HG03457 (cell line): ENCODE measurements at regions not wholly inside any gene's neighbourhood (a gene's known extent, or its start where the extent isn't known, plus 50 kb on each side); places are given as distances from the start of the nearest gene placed in this dataset.
"Not testable (repeated sequence)": the region's sequence is repeated elsewhere in the genome, so short reads cannot be mapped to it uniquely, and the experiment has no call there.

Experiments used
- ATAC-seq: cut with Tn5 transposase; IDR thresholded peaks from one replicate; pipeline ENCODE4 v1.9.1; 2021; ENCODE audit warnings: moderate number of reproducible peaks; ENCODE audit not compliant: unreplicated experiment

GRCh38 chr13:85610024-85610423 lies 189.2 kb downstream of the SLITRK6 start:
- ATAC-seq = no peak

DNA sequence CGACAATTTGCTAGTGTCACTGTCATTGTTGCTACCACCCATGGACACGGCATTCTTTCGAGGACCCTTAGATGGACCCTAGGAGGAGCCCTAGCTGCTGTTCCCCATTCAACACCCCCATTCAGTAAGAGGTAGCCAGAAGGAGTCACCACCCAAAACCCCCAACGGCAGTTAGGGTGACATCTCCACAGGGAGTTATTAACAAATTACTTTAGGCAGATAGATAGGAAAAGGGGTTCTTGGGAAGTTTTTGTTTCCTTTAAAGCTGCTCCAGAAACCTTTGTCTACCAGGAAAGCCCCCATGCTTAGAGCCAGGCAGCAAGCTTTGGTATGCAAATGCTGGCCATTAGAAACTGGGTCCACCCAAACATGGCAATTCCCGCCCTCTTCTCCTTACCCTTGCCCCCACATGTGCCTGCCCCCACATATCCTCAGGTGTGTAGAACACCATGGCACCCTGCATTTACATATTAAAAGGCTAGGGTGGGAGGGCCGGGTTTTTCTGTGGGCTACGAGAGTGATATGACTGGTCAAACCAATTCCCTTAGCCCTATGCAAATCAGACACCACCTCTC lies 190.9 kb downstream of the SLITRK6 start:
- ATAC-seq = no peak

DNA sequence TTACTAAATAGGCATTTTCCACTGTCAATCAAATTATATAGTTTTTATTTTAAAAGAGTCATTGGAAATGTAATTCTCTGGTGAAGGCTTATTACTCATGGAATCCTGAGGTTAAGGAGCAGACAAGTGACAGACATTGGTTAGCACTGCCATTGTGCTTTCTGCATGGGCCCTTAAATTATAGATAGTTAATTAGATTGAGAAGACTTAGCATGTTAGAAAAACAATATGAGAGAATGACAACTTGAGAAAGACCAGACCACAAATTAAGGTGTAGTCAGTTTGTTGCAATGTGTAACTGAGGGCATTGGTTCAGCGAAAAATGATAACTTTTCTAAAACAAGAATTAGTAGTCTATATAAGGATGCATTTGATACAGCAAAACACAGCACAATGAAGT lies 195.5 kb downstream of the SLITRK6 start:
- no peak for ATAC-seq

DNA sequence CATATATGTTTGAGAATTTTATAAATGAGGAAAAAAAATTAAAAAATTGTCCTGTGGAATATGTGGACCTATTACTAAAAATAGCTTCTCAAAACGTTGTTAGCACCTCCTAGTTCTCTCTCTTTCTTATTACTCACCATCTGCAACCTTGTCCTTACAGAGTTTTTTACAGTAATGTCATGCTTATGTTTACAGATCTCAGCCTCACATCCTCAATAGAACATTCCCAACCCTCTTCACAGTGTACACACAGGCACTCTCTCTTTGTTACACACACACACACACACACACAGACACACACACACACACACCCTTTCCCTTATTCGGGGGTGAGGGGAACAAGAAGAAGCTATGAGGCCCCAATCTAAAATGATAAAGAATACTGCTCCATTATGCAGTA lies 197.7 kb downstream of the SLITRK6 start:
- no peak for ATAC-seq

DNA sequence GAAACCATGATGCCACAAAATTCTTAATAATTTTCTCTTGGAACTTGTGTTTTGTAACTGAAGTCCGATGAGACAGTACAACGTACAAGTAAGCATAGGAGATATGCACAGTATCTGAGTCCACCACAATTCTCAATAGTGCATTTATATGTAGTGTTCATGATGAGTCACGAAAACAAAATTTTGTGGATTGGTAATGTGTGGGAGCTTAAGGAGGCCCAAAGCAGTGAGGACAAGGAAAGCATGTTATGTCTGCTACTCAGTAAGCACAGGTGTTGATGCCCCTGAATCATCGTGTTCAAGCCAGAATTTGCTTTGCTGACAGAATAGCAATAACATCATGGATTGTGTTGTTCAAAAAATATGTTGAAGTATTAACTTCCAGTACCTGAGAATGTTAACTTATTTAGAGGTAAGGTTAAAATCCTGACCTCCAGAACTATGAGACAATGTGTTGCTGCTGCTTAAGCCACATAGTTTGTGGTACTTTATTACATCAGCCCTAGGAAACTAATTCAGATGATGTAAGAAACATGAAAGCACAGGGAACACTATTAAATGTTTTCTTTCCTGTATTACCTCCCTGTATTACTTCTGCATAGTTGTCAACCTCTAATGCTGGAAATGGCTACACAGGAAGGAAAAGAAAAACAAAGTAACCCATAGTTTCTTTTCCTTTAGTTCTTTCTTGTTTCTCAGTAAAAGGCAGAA lies 201.3 kb downstream of the SLITRK6 start:
- no peak for ATAC-seq

DNA sequence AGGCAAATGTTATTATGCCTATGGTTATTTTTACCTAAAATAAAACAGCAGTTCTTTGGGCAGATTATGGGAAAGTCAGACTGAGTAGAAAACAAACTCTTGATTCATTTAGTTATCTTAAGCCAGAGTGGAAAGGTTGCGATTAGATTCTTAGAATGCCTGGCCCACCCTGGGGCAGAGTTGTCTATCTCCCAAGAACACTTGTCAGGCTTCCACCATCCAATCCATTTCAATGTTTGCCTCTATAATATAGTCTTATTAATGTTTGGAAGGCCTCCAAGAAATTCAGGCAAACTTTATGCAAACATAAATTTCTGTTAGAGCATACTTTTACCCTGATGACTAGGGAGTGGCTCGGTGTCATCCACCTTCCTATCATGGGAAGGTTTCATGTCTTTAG lies 207.0 kb downstream of the SLITRK6 start:
- ATAC-seq = no peak

GRCh38 chr13:85590231-85590931 lies 208.8 kb downstream of the SLITRK6 start:
- no peak for ATAC-seq

- ATAC-seq = no peak
Measured at GRCh38 chr13:85589021-85589420, 210.2 kb downstream of the SLITRK6 start.

- no peak for ATAC-seq
Measured at GRCh38 chr13:85588359-85588758, 210.9 kb downstream of the SLITRK6 start.

DNA sequence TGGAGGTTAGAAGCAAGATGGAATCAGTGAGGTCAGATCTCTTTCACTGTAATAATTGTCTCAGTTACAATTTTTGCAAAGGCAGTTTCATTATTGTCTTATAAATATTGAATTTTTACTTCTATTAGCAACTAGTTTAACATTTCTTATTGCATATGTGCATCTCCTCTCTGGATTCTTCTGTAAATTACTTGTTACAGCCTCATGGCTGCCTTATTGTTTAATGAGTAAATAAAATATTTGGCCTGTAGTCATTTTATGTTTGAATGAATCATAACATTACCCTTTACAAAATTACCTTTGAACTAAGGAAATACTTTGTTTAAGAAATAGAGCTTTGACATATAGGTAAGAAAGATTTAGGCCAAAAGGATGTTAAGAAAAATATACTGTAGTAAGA lies 212.4 kb downstream of the SLITRK6 start:
- ATAC-seq = no peak

GRCh38 chr13:85586422-85586831 lies 212.8 kb downstream of the SLITRK6 start:
- no peak for ATAC-seq

DNA sequence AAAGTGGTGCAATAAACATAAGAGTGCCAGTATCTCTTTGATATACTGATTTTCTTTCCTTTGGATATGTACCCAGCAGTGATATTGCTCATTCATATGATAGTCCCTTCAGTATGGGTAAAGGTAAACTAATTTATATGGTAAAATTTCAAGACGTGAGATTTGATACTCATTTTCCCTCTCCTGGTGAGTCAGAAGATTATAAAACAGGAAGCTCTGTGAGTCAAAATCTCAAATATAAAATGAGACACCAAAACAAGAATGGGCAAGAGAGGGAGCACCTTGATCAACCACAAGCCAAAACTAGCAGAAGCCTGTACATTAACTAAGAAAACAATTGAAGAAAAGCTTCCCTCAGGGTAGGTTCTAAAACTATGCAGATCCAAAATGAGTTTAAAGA lies 216.3 kb downstream of the SLITRK6 start:
- no peak for ATAC-seq

DNA sequence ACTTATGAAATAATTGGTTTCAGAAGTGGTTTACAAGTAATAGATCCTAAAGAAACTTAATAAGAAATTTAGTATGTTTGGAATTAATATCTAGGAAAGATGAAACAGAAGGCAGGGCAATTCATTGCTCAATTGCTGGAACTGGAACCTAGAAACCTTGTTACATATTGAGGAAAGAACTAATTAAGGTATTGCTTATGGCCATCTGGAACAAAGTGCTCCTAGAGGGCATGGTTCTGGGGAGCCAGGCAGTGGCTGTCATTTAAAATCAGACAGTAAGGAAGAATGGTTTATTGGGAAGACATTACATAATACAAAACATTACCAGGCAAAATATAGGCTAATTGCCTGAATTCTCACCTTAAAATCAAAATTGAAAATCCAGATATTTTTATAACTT lies 224.1 kb downstream of the SLITRK6 start:
- ATAC-seq = no peak

- ATAC-seq = no peak
Measured at GRCh38 chr13:85567909-85568308, 231.3 kb downstream of the SLITRK6 start.

- ATAC-seq = no peak
Measured at GRCh38 chr13:85565652-85566051, 233.6 kb downstream of the SLITRK6 start.

GRCh38 chr13:85564598-85564997 lies 234.6 kb downstream of the SLITRK6 start:
- ATAC-seq = no peak

DNA sequence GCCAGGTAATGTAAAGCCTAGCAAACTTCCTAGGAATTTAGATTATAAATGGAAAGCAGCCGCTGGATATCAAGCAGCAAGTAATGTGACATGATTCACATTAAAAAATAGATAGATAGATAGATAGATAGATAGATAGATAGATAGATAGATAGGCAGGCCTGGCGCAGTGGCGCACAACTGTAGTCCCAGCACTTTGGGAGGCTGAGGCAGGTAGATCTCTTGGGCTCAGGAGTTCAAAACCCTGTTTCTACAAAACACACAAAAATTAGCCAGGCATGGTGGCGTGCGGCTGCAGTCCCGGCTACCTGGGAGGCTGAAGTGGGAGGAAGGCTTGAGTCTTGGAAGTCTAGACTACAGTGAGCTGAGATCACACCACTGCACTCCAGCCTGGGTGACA lies 236.9 kb downstream of the SLITRK6 start:
- ATAC-seq = no peak

DNA sequence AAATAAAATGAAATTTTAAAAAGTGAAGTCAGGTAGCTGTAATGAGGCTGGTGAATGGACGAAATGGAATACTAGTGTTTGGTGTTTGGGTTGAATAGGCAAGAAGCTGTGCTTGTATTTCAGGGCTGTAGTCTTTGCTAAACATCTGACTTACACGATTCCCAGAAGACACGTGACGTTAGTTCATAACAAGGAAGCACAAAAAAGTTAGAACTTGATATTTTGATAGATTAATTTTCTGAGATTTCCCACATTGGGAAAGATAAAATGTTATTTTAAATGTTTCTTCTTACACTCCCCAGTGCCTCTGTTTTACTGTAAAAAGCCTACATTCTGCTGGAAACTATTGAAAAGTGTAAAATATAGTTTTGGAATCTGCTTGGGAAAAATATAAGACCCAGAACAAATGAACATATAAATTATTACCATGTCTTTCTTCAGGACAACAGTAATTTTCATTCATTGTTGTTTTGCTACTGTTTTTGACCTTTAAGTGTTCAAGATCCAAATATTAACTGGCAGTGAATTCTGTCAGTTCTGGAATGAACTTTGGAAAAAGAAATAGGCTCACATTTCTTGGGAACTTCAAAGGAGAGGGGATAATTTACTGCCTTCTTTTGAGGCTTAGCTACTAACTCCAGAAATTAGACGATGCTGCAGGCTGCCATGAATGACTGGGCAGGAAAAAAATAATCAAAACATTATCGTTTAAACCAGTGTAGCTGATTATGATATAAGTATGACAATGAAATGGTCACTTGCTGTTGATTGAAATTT lies 241.3 kb downstream of the SLITRK6 start:
- ATAC-seq = no peak

GRCh38 chr13:85551012-85551411 lies 248.2 kb downstream of the SLITRK6 start:
- no peak for ATAC-seq

GRCh38 chr13:85549819-85550218 lies 249.4 kb downstream of the SLITRK6 start:
- no peak for ATAC-seq

GRCh38 chr13:85548845-85549244 lies 250.4 kb downstream of the SLITRK6 start:
- ATAC-seq = not testable (repeated sequence)

GRCh38 chr13:85545771-85546170 lies 253.4 kb downstream of the SLITRK6 start:
- no peak for ATAC-seq
